Keratinocyte (primary cell): ENCODE measurements at regions not wholly inside any gene's neighbourhood (a gene's known extent, or its start where the extent isn't known, plus 50 kb on each side); places are given as distances from the start of the nearest gene placed in this dataset.

Experiments used
- DNase-seq: peaks from one replicate; pipeline ENCODE4 v3.0.0-alpha.2; 2011; ENCODE audit warnings: low read depth, missing footprints, low spot score
- FAIRE-seq: peaks from 2 replicates; lab custom pipeline; 2011; peaks lifted over from hg19 to GRCh38; lab: Jason Lieb, UNC
- H2AFZ ChIP-seq: 2 replicates; pipeline ENCODE4 v1.6.0; 2012; ENCODE audit warnings: low read length, control low read depth, inconsistent platforms; ENCODE audit not compliant: control insufficient read depth
- H3K27ac ChIP-seq: 2 replicates; pipeline ENCODE4 v1.5.1; 2011; ENCODE audit warnings: low read length; ENCODE audit not compliant: control insufficient read depth, insufficient read depth
- H3K27me3 ChIP-seq: 3 replicates; pipeline ENCODE4 v1.6.0; 2011; ENCODE audit warnings: low read length; ENCODE audit not compliant: control insufficient read depth, insufficient read depth; ENCODE audit errors: extremely low read depth
- H3K36me3 ChIP-seq, 2 experiments: 2 replicates in 1 of 2; 3 replicates in 1 of 2; pipeline ENCODE4 v1.5.1; 2011; ENCODE audit warnings: low read length in 2 of 2, mild to moderate bottlenecking in 1 of 2; ENCODE audit not compliant: control insufficient read depth in 2 of 2, insufficient read depth in 2 of 2; ENCODE audit errors: extremely low read depth in 1 of 2
- H3K4me1 ChIP-seq: 3 replicates; pipeline ENCODE4 v1.5.1; 2011; ENCODE audit warnings: low read length; ENCODE audit not compliant: control insufficient read depth, insufficient read depth; ENCODE audit errors: extremely low read depth
- H3K4me2 ChIP-seq: 3 replicates; pipeline ENCODE4 v1.6.0; 2011; ENCODE audit warnings: low read depth, low read length; ENCODE audit not compliant: control insufficient read depth, insufficient read depth; ENCODE audit errors: extremely low read depth
- H3K4me3 ChIP-seq, 3 experiments: fragments of 200-600 bp in 1 of 3; sonication (generic) in 1 of 3; 2 replicates in 2 of 3; 3 replicates in 1 of 3; pipeline ENCODE4 v1.5.1; 2011 to 2016; ENCODE audit warnings: low read length in 3 of 3, mild to moderate bottlenecking in 3 of 3, control low read depth in 2 of 3, inconsistent platforms in 1 of 3, low read depth in 1 of 3, mixed read lengths in 1 of 3, mixed run types in 1 of 3, moderate library complexity in 1 of 3; ENCODE audit not compliant: control insufficient read depth in 2 of 3, insufficient read depth in 2 of 3; ENCODE audit errors: extremely low read depth in 1 of 3
- H3K79me2 ChIP-seq: 2 replicates; pipeline ENCODE4 v1.6.0; 2012; ENCODE audit warnings: low read length; ENCODE audit not compliant: control insufficient read depth, insufficient read depth
- H3K9ac ChIP-seq: 3 replicates; pipeline ENCODE4 v1.6.0; 2011; ENCODE audit warnings: low read length; ENCODE audit not compliant: control insufficient read depth, insufficient read depth; ENCODE audit errors: extremely low read depth
- H3K9me1 ChIP-seq: 3 replicates; pipeline ENCODE4 v1.6.0; 2011; ENCODE audit warnings: low read length; ENCODE audit not compliant: control insufficient read depth, insufficient read depth; ENCODE audit errors: extremely low read depth
- H3K9me3 ChIP-seq: 2 replicates; pipeline ENCODE4 v1.5.1; 2012; ENCODE audit warnings: low read depth, low read length; ENCODE audit not compliant: control insufficient read depth
- H4K20me1 ChIP-seq: 3 replicates; pipeline ENCODE4 v1.6.0; 2011; ENCODE audit warnings: low read length; ENCODE audit not compliant: control insufficient read depth, insufficient read depth; ENCODE audit errors: extremely low read depth
- EZH2 ChIP-seq: IDR thresholded peaks from one replicate; pipeline ENCODE4 v1.6.1; 2012; ENCODE audit warnings: inconsistent platforms, mild to moderate bottlenecking, low read length, moderate library complexity
- dilution Hi-C: fragments of 300-500 bp; cut with MboI; formaldehyde crosslinking; loops from one replicate; pipeline ENCODE4 v1.7.0; 2020; ENCODE audit warnings: low sequenced_read_pairs; ENCODE audit not compliant: extremely low pct_ligation_motif_present
- TF ChIP-seq, protein P1 (sequence below), 3 experiments: IDR thresholded peaks in 1 of 3; conservative IDR thresholded peaks in 1 of 3; optimal IDR thresholded peaks in 1 of 3; 2 replicates in 2 of 3; 3 replicates in 1 of 3; pipeline versions ENCODE3 to v1.5.1; 2011; ENCODE audit warnings: low read length in 3 of 3, mild to moderate bottlenecking in 3 of 3, moderate library complexity in 2 of 3, control low read depth in 1 of 3, inconsistent platforms in 1 of 3; ENCODE audit not compliant: insufficient read depth in 2 of 3; ENCODE audit errors: extremely low read depth in 1 of 3

GRCh38 chr14:97453991-97454390, 656.8 kb downstream of the VRK1 start:
- H2AFZ ChIP-seq: no peak overlapping the region
- no peaks in the 10 kb centered on the region for H3K79me2 ChIP-seq
- TF ChIP-seq, protein P1, sequence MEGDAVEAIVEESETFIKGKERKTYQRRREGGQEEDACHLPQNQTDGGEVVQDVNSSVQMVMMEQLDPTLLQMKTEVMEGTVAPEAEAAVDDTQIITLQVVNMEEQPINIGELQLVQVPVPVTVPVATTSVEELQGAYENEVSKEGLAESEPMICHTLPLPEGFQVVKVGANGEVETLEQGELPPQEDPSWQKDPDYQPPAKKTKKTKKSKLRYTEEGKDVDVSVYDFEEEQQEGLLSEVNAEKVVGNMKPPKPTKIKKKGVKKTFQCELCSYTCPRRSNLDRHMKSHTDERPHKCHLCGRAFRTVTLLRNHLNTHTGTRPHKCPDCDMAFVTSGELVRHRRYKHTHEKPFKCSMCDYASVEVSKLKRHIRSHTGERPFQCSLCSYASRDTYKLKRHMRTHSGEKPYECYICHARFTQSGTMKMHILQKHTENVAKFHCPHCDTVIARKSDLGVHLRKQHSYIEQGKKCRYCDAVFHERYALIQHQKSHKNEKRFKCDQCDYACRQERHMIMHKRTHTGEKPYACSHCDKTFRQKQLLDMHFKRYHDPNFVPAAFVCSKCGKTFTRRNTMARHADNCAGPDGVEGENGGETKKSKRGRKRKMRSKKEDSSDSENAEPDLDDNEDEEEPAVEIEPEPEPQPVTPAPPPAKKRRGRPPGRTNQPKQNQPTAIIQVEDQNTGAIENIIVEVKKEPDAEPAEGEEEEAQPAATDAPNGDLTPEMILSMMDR (optimal IDR thresholded peaks at IDR 0.05 in 1 of 3, IDR thresholded peaks at IDR 0.05 in 1 of 3, conservative IDR thresholded peaks at IDR 0.05 in 1 of 3; ENCODE audit: extremely low read depth in 1 of 3, insufficient read depth in 2 of 3, low read length in 3 of 3): no peak
- no peak for TF ChIP-seq EZH2
- H3K9me3 ChIP-seq: no peaks in the 10 kb centered on the region
- dilution Hi-C loops: no loop called here
- H3K9ac ChIP-seq: no peak overlapping the region
- H3K4me3 ChIP-seq: no peak overlapping the region
- H3K27me3 ChIP-seq: no peaks in the 10 kb centered on the region
- H3K36me3 ChIP-seq: no peaks in the 10 kb centered on the region
- no peak overlapping the region for H3K4me2 ChIP-seq
- no peaks in the 10 kb centered on the region for H3K4me1 ChIP-seq
- FAIRE-seq: no peak
- no peaks in the 10 kb centered on the region for H4K20me1 ChIP-seq
- DNase-seq: no peak
- no peak overlapping the region for H3K27ac ChIP-seq
- H3K9me1 ChIP-seq: no peaks in the 10 kb centered on the region

- Histone ChIP-seq H3K4me2 (no peak overlapping the region), H3K4me1 (no peaks in the 10 kb centered on the region), H3K36me3 (no peaks in the 10 kb centered on the region), H4K20me1 (no peaks in the 10 kb centered on the region), H2AFZ (no peak overlapping the region), H3K27ac (no peak overlapping the region), H3K4me3 (no peak overlapping the region), H3K9me3 (no peaks in the 10 kb centered on the region), H3K79me2 (no peaks in the 10 kb centered on the region), H3K9ac (no peak overlapping the region), H3K9me1 (no peaks in the 10 kb centered on the region), H3K27me3 (no peaks in the 10 kb centered on the region)
- no peak for FAIRE-seq
- dilution Hi-C loops: no loop called here
- no peak for DNase-seq
- TF ChIP-seq, protein P1 (optimal IDR thresholded peaks at IDR 0.05 in 1 of 3, IDR thresholded peaks at IDR 0.05 in 1 of 3, conservative IDR thresholded peaks at IDR 0.05 in 1 of 3; ENCODE audit: extremely low read depth in 1 of 3, insufficient read depth in 2 of 3, low read length in 3 of 3): no peak
- no peak for TF ChIP-seq EZH2
Observed at GRCh38 chr14:97456462-97456861, 659.3 kb downstream of the VRK1 start.
